WTC11 (cell line): ENCODE measurements at regions not wholly inside any gene's neighbourhood (a gene's known extent, or its start where the extent isn't known, plus 50 kb on each side); places are given as distances from the start of the nearest gene placed in this dataset.

Experiments used
- ATAC-seq: fragments of 200-7000 bp; cut with Tn5 transposase; 2 replicates; pipeline ENCODE4 v1.10.0; 2021; ENCODE audit warnings: mild to moderate bottlenecking, moderate library complexity
- CTCF ChIA-PET: fragments of 300-600 bp; sonication (Branson Sonifier 250); formaldehyde crosslinking; loops from one replicate; lab custom pipeline; 2021; ENCODE audit warnings: antibody characterized with exemption; lab: Charles Lee
- POLR2A ChIA-PET: fragments of 350-600 bp; sonication (Branson Sonifier 250); formaldehyde crosslinking; loops from one replicate; lab custom pipeline; 2021; ENCODE audit warnings: antibody characterized with exemption; lab: Charles Lee
- DNase-seq: peaks from one replicate; pipeline ENCODE4 v3.0.0; 2021; ENCODE audit warnings: low spot score
- H3K27ac Mint-ChIP-seq: 2 replicates; pipeline ENCODE4 v1.8.0; 2021; ENCODE audit warnings: mixed read lengths
- H3K27me3 Mint-ChIP-seq: 2 replicates; pipeline ENCODE4 v1.8.0; 2021; ENCODE audit warnings: low read depth, mild to moderate bottlenecking, moderate library complexity, mixed read lengths
- H3K36me3 Mint-ChIP-seq: 2 replicates; pipeline ENCODE4 v1.8.0; 2021; ENCODE audit warnings: mixed read lengths
- H3K4me1 Mint-ChIP-seq: 2 replicates; pipeline ENCODE4 v1.8.0; 2022; ENCODE audit warnings: mixed read lengths
- H3K4me3 Mint-ChIP-seq: 2 replicates; pipeline ENCODE4 v1.8.0; 2021; ENCODE audit warnings: mild to moderate bottlenecking, moderate library complexity, mixed read lengths
- H3K9me3 Mint-ChIP-seq: 2 replicates; pipeline ENCODE4 v1.8.0; 2021; ENCODE audit warnings: mixed read lengths
- CREB1 ChIP-seq: sonication (generic); formaldehyde crosslinking; IDR thresholded peaks from 2 replicates; pipeline ENCODE4 v1.8.0; 2023; ENCODE audit warnings: mild to moderate bottlenecking, missing genetic modification reagents
- EMX1 ChIP-seq: fragments of 250-450 bp; sonication (Bioruptor Pico); IDR thresholded peaks from 2 replicates; pipeline ENCODE4 v1.8.0; 2021; ENCODE audit warnings: mild to moderate bottlenecking
- ETV6 ChIP-seq: sonication (generic); formaldehyde crosslinking; IDR thresholded peaks from 2 replicates; pipeline ENCODE4 v1.8.1; 2022; ENCODE audit warnings: mild to moderate bottlenecking, missing genetic modification reagents
- JAZF1 ChIP-seq: fragments of 250-450 bp; sonication (Bioruptor Pico); IDR thresholded peaks from 2 replicates; pipeline ENCODE4 v1.9.0; 2021; ENCODE audit warnings: moderate library complexity, mild to moderate bottlenecking, inconsistent platforms
- MYBL2 ChIP-seq: sonication (generic); formaldehyde crosslinking; IDR thresholded peaks from 2 replicates; pipeline ENCODE4 v1.8.1; 2023; ENCODE audit warnings: mild to moderate bottlenecking, moderate library complexity, missing genetic modification reagents
- TEAD1 ChIP-seq: sonication (generic); formaldehyde crosslinking; IDR thresholded peaks from 2 replicates; pipeline ENCODE4 v1.8.0; 2022; ENCODE audit warnings: mild to moderate bottlenecking, missing genetic modification reagents
- ZNF138 ChIP-seq: sonication (generic); formaldehyde crosslinking; conservative IDR thresholded peaks from 2 replicates; pipeline ENCODE4 v1.8.1; 2022; ENCODE audit warnings: mild to moderate bottlenecking, moderate library complexity, missing genetic modification reagents
- ZNF232 ChIP-seq: sonication (generic); formaldehyde crosslinking; IDR thresholded peaks from 2 replicates; pipeline ENCODE4 v1.8.0; 2022; ENCODE audit warnings: mild to moderate bottlenecking, missing genetic modification reagents
- ZNF396 ChIP-seq: fragments of 250-450 bp; sonication (Bioruptor Pico); IDR thresholded peaks from 2 replicates; pipeline ENCODE4 v1.8.0; 2021; ENCODE audit warnings: mild to moderate bottlenecking, moderate library complexity, borderline replicate concordance
- TF ChIP-seq, protein P1 (sequence below): sonication (generic); formaldehyde crosslinking; IDR thresholded peaks from 2 replicates; pipeline ENCODE4 v1.8.0; 2022; ENCODE audit warnings: mild to moderate bottlenecking, missing genetic modification reagents
- TF ChIP-seq, protein P2 (sequence below): sonication (generic); formaldehyde crosslinking; IDR thresholded peaks from 2 replicates; pipeline ENCODE4 v1.8.0; 2023; ENCODE audit warnings: mild to moderate bottlenecking, missing genetic modification reagents
- TF ChIP-seq, protein P3 (sequence below): fragments of 250-450 bp; sonication (Bioruptor Pico); IDR thresholded peaks from 2 replicates; pipeline ENCODE4 v1.9.0; 2021; ENCODE audit warnings: mild to moderate bottlenecking
- TF ChIP-seq, protein P4 (sequence below): fragments of 200-600 bp; IDR thresholded peaks from 2 replicates; pipeline ENCODE4 v1.8.0; 2022; ENCODE audit warnings: antibody characterized with exemption
- TF ChIP-seq, protein P5 (sequence below): sonication (generic); formaldehyde crosslinking; IDR thresholded peaks from 2 replicates; pipeline ENCODE4 v1.8.0; 2022; ENCODE audit warnings: mild to moderate bottlenecking, missing genetic modification reagents
- TF ChIP-seq, protein P6 (sequence below): fragments of 250-450 bp; sonication (Bioruptor Pico); IDR thresholded peaks from 2 replicates; pipeline ENCODE4 v1.9.0; 2021; ENCODE audit warnings: mild to moderate bottlenecking
- TF ChIP-seq, protein P7 (sequence below): sonication (generic); formaldehyde crosslinking; IDR thresholded peaks from 2 replicates; pipeline ENCODE4 v1.8.0; 2022; ENCODE audit warnings: mild to moderate bottlenecking, missing genetic modification reagents

DNA sequence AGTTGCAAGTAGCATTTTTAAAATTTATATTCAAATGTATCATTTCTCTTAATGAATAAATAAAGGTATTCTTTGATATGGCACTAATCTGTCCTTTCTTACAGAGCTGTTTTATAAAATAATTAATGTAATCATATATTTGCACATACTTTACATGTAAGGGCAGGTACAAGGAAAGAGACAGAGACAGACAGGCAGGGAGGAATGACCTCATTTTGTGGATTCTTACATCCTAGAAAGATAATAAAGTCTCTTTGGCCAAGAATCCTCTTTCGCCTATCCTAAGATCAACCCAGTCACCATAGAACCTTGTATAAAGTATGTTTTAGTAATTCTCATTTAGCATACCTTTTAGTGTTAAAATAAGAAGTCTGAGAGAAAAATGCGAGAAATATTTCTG, 98.5 kb upstream of the CTSO start:
- no peak for ATAC-seq
- Mint-ChIP-seq H3K4me3 (no peak overlapping the region), H3K27ac (no peak overlapping the region), H3K4me1 (no peaks in the 10 kb centered on the region), H3K27me3 (no peaks in the 10 kb centered on the region), H3K36me3 (no peaks in the 10 kb centered on the region; the same call in 1 of the 2 replicates), H3K9me3 (peaks cover 3% of the 10 kb centered on the region; the same call in 1 of the 2 replicates)
- CTCF ChIA-PET = no interaction called here
- POLR2A ChIA-PET = no interaction called here
- no peak for DNase-seq
- TF ChIP-seq ZNF232 (CRISPR knock-in tag) (no peak), TEAD1 (CRISPR knock-in tag) (no peak), MYBL2 (CRISPR knock-in tag) (no peak), JAZF1 (CRISPR knock-in tag) (no peak), ZNF396 (CRISPR knock-in tag) (no peak), ZNF138 (CRISPR knock-in tag) (no peak), CREB1 (no peak), EMX1 (CRISPR knock-in tag) (no peak), ETV6 (CRISPR knock-in tag) (no peak)
- TF ChIP-seq, protein P1, sequence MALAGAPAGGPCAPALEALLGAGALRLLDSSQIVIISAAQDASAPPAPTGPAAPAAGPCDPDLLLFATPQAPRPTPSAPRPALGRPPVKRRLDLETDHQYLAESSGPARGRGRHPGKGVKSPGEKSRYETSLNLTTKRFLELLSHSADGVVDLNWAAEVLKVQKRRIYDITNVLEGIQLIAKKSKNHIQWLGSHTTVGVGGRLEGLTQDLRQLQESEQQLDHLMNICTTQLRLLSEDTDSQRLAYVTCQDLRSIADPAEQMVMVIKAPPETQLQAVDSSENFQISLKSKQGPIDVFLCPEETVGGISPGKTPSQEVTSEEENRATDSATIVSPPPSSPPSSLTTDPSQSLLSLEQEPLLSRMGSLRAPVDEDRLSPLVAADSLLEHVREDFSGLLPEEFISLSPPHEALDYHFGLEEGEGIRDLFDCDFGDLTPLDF = no peak
- TF ChIP-seq, protein P2, sequence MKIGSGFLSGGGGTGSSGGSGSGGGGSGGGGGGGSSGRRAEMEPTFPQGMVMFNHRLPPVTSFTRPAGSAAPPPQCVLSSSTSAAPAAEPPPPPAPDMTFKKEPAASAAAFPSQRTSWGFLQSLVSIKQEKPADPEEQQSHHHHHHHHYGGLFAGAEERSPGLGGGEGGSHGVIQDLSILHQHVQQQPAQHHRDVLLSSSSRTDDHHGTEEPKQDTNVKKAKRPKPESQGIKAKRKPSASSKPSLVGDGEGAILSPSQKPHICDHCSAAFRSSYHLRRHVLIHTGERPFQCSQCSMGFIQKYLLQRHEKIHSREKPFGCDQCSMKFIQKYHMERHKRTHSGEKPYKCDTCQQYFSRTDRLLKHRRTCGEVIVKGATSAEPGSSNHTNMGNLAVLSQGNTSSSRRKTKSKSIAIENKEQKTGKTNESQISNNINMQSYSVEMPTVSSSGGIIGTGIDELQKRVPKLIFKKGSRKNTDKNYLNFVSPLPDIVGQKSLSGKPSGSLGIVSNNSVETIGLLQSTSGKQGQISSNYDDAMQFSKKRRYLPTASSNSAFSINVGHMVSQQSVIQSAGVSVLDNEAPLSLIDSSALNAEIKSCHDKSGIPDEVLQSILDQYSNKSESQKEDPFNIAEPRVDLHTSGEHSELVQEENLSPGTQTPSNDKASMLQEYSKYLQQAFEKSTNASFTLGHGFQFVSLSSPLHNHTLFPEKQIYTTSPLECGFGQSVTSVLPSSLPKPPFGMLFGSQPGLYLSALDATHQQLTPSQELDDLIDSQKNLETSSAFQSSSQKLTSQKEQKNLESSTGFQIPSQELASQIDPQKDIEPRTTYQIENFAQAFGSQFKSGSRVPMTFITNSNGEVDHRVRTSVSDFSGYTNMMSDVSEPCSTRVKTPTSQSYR (CRISPR knock-in tag) = no peak
- TF ChIP-seq, protein P3, sequence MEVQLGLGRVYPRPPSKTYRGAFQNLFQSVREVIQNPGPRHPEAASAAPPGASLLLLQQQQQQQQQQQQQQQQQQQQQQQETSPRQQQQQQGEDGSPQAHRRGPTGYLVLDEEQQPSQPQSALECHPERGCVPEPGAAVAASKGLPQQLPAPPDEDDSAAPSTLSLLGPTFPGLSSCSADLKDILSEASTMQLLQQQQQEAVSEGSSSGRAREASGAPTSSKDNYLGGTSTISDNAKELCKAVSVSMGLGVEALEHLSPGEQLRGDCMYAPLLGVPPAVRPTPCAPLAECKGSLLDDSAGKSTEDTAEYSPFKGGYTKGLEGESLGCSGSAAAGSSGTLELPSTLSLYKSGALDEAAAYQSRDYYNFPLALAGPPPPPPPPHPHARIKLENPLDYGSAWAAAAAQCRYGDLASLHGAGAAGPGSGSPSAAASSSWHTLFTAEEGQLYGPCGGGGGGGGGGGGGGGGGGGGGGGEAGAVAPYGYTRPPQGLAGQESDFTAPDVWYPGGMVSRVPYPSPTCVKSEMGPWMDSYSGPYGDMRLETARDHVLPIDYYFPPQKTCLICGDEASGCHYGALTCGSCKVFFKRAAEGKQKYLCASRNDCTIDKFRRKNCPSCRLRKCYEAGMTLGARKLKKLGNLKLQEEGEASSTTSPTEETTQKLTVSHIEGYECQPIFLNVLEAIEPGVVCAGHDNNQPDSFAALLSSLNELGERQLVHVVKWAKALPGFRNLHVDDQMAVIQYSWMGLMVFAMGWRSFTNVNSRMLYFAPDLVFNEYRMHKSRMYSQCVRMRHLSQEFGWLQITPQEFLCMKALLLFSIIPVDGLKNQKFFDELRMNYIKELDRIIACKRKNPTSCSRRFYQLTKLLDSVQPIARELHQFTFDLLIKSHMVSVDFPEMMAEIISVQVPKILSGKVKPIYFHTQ (CRISPR knock-in tag) = no peak
- TF ChIP-seq, protein P4, sequence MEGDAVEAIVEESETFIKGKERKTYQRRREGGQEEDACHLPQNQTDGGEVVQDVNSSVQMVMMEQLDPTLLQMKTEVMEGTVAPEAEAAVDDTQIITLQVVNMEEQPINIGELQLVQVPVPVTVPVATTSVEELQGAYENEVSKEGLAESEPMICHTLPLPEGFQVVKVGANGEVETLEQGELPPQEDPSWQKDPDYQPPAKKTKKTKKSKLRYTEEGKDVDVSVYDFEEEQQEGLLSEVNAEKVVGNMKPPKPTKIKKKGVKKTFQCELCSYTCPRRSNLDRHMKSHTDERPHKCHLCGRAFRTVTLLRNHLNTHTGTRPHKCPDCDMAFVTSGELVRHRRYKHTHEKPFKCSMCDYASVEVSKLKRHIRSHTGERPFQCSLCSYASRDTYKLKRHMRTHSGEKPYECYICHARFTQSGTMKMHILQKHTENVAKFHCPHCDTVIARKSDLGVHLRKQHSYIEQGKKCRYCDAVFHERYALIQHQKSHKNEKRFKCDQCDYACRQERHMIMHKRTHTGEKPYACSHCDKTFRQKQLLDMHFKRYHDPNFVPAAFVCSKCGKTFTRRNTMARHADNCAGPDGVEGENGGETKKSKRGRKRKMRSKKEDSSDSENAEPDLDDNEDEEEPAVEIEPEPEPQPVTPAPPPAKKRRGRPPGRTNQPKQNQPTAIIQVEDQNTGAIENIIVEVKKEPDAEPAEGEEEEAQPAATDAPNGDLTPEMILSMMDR = no peak
- TF ChIP-seq, protein P5, sequence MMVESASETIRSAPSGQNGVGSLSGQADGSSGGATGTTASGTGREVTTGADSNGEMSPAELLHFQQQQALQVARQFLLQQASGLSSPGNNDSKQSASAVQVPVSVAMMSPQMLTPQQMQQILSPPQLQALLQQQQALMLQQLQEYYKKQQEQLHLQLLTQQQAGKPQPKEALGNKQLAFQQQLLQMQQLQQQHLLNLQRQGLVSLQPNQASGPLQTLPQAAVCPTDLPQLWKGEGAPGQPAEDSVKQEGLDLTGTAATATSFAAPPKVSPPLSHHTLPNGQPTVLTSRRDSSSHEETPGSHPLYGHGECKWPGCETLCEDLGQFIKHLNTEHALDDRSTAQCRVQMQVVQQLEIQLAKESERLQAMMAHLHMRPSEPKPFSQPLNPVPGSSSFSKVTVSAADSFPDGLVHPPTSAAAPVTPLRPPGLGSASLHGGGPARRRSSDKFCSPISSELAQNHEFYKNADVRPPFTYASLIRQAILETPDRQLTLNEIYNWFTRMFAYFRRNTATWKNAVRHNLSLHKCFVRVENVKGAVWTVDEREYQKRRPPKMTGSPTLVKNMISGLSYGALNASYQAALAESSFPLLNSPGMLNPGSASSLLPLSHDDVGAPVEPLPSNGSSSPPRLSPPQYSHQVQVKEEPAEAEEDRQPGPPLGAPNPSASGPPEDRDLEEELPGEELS = no peak
- TF ChIP-seq, protein P6, sequence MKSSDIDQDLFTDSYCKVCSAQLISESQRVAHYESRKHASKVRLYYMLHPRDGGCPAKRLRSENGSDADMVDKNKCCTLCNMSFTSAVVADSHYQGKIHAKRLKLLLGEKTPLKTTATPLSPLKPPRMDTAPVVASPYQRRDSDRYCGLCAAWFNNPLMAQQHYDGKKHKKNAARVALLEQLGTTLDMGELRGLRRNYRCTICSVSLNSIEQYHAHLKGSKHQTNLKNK (CRISPR knock-in tag) = no peak
- TF ChIP-seq, protein P7, sequence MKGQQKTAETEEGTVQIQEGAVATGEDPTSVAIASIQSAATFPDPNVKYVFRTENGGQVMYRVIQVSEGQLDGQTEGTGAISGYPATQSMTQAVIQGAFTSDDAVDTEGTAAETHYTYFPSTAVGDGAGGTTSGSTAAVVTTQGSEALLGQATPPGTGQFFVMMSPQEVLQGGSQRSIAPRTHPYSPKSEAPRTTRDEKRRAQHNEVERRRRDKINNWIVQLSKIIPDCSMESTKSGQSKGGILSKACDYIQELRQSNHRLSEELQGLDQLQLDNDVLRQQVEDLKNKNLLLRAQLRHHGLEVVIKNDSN = no peak
